ENCODE measurements at regions not wholly inside any gene's neighbourhood (a gene's known extent, or its start where the extent isn't known, plus 50 kb on each side); places are given as distances from the start of the nearest gene placed in this dataset.

DNA sequence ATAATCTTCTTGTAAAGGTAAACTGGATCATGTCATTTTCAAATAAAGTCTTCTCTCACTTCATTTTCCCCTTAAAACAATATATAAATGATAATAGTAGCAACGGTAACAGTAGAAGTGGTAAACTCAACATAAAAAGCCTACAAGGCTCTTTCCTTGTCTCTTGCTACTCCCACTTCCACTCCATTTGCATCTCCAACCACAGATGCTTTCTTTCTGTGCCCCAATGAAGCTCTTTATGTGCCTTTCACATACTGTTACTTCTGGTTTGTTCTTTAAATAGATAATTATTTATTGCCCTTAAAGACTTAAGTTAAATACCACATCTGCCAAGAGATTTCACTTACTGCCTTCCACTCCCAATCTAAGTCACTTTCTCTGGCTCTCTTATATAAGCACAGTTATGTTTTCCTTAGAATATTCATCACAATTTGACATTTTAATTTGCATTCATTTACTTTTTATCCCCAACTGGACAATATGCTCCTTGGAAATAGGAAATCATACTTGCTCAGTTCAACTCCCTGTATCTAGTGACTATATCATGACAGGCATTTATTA, 149.9 kb downstream of the CRPPA start:
- no peak for TF ChIP-seq CTCF (IDR thresholded peaks at IDR 0.05)
- TF ChIP-seq POLR2A (IDR thresholded peaks at IDR 0.05) = no peak
